ENCODE measurements at regions not wholly inside any gene's neighbourhood (a gene's known extent, or its start where the extent isn't known, plus 50 kb on each side); places are given as distances from the start of the nearest gene placed in this dataset.

DNA sequence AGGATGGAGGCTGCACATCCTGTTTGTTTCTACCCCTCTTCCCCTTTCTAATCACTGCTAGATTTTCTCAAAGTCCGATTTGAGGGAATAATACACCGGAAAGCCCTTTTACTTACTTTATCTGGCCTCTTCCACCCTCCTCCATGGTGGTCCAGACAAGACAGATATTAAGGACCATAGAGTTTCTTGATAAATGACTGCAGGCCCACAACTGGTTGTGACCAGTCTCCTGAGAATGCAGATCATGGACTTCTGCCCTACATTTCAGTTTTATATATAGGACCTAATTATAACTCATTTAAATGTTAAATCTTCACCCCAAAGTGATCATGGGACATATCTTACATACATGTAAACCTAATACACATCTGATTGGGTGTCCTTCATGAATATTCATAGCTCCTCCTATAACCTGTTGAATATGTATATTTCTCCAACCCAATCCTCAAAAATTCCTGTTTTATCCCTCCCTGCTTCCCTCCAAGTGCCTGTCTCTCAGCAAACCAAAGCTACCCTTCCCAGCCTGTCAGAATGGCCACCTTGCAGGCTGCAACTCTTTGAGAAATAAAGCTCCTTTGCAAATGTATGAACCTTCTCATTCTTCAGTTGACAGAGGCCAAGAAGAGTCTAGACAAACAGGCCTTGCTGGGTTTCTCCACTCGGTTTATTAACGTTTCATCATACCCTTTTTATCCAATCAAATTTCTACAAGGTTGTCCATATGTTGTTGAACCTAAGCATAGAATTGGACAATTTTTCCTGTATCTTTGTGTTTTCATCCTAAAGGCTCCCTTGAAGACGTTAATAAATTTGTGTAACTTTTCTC is 133.1 kb downstream of the HFE start:
- H3K36me3 ChIP-seq = no peaks in the 10 kb centered on the region
- no peak for DNase-seq
- no peak overlapping the region for H3K4me3 ChIP-seq (ENCODE audit: low read depth, low read length)
- no peaks in the 10 kb centered on the region for H3K27me3 ChIP-seq (ENCODE audit: insufficient read depth, low read depth, severe bottlenecking)
- peaks cover 16% of the 10 kb centered on the region for H3K9me3 ChIP-seq (ENCODE audit: severe bottlenecking)
- TF ChIP-seq, protein P1, sequence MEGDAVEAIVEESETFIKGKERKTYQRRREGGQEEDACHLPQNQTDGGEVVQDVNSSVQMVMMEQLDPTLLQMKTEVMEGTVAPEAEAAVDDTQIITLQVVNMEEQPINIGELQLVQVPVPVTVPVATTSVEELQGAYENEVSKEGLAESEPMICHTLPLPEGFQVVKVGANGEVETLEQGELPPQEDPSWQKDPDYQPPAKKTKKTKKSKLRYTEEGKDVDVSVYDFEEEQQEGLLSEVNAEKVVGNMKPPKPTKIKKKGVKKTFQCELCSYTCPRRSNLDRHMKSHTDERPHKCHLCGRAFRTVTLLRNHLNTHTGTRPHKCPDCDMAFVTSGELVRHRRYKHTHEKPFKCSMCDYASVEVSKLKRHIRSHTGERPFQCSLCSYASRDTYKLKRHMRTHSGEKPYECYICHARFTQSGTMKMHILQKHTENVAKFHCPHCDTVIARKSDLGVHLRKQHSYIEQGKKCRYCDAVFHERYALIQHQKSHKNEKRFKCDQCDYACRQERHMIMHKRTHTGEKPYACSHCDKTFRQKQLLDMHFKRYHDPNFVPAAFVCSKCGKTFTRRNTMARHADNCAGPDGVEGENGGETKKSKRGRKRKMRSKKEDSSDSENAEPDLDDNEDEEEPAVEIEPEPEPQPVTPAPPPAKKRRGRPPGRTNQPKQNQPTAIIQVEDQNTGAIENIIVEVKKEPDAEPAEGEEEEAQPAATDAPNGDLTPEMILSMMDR (IDR thresholded peaks at IDR 0.05; ENCODE audit: low read depth, low read length) = no peak
- no peak overlapping the region for H3K27ac ChIP-seq

DNA sequence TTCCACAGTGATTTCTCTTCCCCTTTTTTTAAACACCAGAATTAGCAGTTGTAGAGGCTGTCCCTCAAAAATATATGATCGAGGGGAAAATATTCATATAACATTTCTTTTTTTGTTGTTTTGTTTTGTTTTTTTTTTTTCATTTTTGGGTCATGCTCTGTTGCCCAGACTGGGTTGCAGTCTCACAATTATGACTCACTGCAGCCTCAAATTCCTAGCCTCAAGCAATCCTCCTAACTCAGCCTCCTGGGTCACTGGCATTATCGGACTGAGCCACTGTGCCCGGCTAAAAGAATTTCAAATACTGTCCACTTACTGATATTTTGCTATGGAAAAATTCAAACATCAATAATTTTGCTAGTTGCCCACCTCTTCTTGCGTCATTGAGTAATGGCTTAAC is 134.0 kb downstream of the HFE start:
- Histone ChIP-seq H3K36me3 (no peaks in the 10 kb centered on the region), H3K27me3 (ENCODE audit: insufficient read depth, low read depth, severe bottlenecking) (no peaks in the 10 kb centered on the region), H3K27ac (no peak overlapping the region), H3K4me3 (ENCODE audit: low read depth, low read length) (no peak overlapping the region), H3K9me3 (ENCODE audit: severe bottlenecking) (peaks cover 7% of the 10 kb centered on the region)
- TF ChIP-seq, protein P1 (IDR thresholded peaks at IDR 0.05; ENCODE audit: low read depth, low read length) = no peak
- no peak for DNase-seq

DNA sequence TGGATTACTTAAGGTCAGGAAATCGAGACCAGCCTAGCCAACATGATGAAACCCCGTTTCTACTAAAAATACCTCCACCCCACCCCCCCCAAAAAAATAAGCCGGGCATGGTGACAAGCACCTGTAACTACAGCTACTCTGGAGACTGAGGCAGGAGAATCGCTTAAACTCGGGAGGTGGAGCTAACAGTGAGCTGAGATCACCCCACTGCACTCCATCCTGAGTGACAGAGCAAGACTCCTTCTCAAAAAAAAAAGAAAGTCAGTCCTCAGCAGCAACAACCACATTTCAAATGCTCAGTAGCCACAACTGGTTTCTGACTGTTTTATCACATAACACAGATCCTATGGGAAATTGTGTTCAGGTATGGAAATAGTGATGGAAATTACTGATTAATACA is 135.3 kb downstream of the HFE start:
- TF ChIP-seq, protein P1 (IDR thresholded peaks at IDR 0.05; ENCODE audit: low read depth, low read length) = no peak
- no peak for DNase-seq
- H3K4me3 ChIP-seq (ENCODE audit: low read depth, low read length) = no peak overlapping the region
- H3K9me3 ChIP-seq (ENCODE audit: severe bottlenecking) = peaks cover 4% of the 10 kb centered on the region
- no peak overlapping the region for H3K27ac ChIP-seq
- H3K27me3 ChIP-seq (ENCODE audit: insufficient read depth, low read depth, severe bottlenecking) = no peaks in the 10 kb centered on the region
- H3K36me3 ChIP-seq = no peaks in the 10 kb centered on the region

DNA sequence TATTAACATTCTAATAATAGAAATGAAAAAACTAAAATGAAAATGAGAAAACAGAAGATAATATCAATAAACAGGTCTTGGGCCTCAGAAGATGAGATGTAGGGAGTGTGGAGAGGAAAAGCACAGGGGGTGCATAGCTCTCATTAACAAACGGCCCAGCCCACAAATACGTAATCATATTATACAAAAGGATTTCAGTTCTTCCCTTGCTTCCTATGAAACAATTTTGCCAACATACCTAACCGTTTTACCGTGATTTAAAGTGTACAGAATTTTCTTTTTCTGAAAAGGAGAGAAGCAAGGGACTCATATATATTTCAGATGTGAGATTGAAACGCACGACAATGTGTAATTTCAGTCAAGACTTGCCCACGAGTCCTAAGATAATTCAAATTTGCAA is 136.0 kb downstream of the HFE start:
- Histone ChIP-seq H3K27ac (no peak overlapping the region), H3K9me3 (ENCODE audit: severe bottlenecking) (peaks cover 4% of the 10 kb centered on the region), H3K36me3 (no peaks in the 10 kb centered on the region), H3K4me3 (ENCODE audit: low read depth, low read length) (peak overlapping the region; percentile 20; the same call in 1 of the 2 replicates), H3K27me3 (ENCODE audit: insufficient read depth, low read depth, severe bottlenecking) (no peaks in the 10 kb centered on the region)
- TF ChIP-seq, protein P1 (IDR thresholded peaks at IDR 0.05; ENCODE audit: low read depth, low read length) = no peak
- DNase-seq = no peak

DNA sequence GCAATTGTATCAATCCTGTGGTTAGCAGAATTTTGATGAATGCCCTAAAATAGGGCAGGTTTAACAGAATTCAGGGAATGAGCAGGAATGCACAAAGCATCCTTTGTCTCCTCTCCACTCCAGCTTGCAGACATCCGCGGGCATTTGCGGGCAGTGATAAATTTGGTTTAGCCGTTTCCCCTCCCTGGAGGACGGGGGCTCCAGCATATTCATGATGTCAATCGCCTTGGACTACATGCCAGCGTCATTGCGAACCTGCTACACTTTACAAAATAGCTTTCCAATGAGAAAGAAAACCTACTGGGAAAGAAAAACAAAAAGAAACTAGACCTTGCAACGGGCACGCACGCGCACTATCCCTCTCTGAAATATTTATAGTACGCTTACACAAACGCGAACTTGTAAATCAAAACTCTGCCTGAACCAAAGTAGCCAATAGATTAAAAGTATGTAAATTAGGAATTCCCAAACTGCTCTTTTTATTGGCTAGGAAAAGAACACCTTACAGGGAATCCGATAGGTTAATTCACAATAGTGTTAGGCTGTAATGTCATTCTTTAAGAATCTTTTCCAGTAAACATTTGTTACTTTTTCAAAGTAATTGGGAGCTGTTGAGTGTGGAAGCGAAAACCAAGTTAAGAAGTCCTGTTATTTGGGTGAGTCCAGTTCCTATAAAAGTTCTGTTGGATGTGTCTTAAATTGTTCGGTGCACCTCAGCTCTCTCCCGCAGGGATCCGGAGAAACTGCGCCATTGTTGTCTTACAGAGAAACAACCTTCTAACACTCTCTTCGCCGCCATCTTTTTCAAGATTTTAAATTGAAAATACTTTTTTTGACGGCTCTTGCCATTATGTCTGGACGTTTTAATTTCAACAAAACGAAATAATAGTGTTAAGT is 136.7 kb downstream of the HFE start:
- H3K9me3 ChIP-seq (ENCODE audit: severe bottlenecking) = peaks cover 4% of the 10 kb centered on the region
- no peak for DNase-seq
- H3K27ac ChIP-seq = no peak overlapping the region
- TF ChIP-seq, protein P1 (IDR thresholded peaks at IDR 0.05; ENCODE audit: low read depth, low read length) = no peak
- peak overlapping the region; percentile 20 for H3K4me3 ChIP-seq (ENCODE audit: low read depth, low read length)
- H3K36me3 ChIP-seq = no peaks in the 10 kb centered on the region
- no peaks in the 10 kb centered on the region for H3K27me3 ChIP-seq (ENCODE audit: insufficient read depth, low read depth, severe bottlenecking)

Data from WERI-Rb-1 (cell line).